ENCODE measurements at regions not wholly inside any gene's neighbourhood (a gene's known extent, or its start where the extent isn't known, plus 50 kb on each side); places are given as distances from the start of the nearest gene placed in this dataset.

DNA sequence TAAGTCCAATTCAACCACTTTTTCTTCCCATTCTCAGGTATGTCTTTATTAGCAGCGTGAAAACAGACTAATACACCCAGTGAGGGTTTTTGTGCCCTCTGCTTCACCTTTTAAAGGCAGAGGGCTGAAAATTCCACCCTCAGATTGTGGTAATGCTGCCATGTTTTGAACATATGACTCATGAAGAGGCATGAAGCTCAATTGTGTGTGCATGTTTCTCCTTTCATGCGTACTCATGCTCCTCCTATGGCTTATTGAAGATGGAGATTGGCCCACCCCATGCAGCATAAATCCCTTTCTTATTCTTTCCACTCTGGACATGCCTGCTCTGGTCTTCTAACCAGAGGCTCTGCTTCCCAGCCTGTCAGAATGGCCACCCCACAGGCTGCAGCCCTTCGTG, 168.0 kb upstream of the PRKCQ start:
- Mint-ChIP-seq H3K9me3 (peaks cover 8% of the 10 kb centered on the region), H3K36me3 (no peaks in the 10 kb centered on the region), H3K27me3 (ENCODE audit: insufficient read depth, low read depth) (peaks cover 6% of the 10 kb centered on the region), H3K4me1 (peaks cover 6% of the 10 kb centered on the region), H3K4me3 (no peak overlapping the region), H3K27ac (no peak overlapping the region)
- Histone ChIP-seq H3K4me1 (no peaks in the 10 kb centered on the region), H3K27ac (no peak overlapping the region), H2AFZ (replicated peaks) (no peak overlapping the region), H3K36me3 (no peaks in the 10 kb centered on the region), H3K9me3 (ENCODE audit: low read depth) (no peaks in the 10 kb centered on the region), H3K9ac (no peak overlapping the region), H3K27me3 (no peaks in the 10 kb centered on the region), H4K20me1 (ENCODE audit: low read depth) (no peaks in the 10 kb centered on the region), H3K4me2 (no peak overlapping the region), H3F3A (ENCODE audit: low read depth) (no peaks in the 10 kb centered on the region), H3K4me3 (no peak overlapping the region), H3K79me2 (ENCODE audit: low read depth) (no peaks in the 10 kb centered on the region)
- no peak for DNase-seq (ENCODE audit: low spot score)
- TF ChIP-seq EZH2 (IDR thresholded peaks at IDR 0.05) (no peak), EZH2phosphoT487 (IDR thresholded peaks at IDR 0.05) (no peak)
- TF ChIP-seq, protein P1, sequence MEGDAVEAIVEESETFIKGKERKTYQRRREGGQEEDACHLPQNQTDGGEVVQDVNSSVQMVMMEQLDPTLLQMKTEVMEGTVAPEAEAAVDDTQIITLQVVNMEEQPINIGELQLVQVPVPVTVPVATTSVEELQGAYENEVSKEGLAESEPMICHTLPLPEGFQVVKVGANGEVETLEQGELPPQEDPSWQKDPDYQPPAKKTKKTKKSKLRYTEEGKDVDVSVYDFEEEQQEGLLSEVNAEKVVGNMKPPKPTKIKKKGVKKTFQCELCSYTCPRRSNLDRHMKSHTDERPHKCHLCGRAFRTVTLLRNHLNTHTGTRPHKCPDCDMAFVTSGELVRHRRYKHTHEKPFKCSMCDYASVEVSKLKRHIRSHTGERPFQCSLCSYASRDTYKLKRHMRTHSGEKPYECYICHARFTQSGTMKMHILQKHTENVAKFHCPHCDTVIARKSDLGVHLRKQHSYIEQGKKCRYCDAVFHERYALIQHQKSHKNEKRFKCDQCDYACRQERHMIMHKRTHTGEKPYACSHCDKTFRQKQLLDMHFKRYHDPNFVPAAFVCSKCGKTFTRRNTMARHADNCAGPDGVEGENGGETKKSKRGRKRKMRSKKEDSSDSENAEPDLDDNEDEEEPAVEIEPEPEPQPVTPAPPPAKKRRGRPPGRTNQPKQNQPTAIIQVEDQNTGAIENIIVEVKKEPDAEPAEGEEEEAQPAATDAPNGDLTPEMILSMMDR (IDR thresholded peaks at IDR 0.05): no peak

DNA sequence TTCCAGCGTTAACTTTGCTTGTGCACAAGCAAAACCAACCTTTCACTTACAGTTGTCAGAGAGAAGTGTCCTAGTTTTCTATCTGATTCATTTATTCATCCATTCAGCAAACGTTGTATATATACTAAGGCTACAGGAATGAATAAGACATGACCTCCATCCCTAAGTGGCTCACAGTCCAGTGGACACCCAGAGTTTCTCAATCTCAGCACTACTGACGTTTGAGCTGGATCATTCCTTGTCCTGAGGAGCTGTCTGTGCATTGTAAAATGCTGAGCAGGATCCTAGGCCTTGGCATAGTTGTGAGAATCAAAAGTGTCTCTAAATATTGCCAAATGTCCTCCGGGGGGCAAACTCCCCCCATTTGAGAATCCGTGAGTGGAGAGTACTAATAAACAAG, 166.7 kb upstream of the PRKCQ start:
- no peaks in the 10 kb centered on the region for H3K36me3 ChIP-seq
- no peaks in the 10 kb centered on the region for H4K20me1 ChIP-seq (ENCODE audit: low read depth)
- H3K4me2 ChIP-seq: no peak overlapping the region
- H3K9me3 ChIP-seq (ENCODE audit: low read depth): no peaks in the 10 kb centered on the region
- no peak for DNase-seq (ENCODE audit: low spot score)
- no peaks in the 10 kb centered on the region for H3K79me2 ChIP-seq (ENCODE audit: low read depth)
- H3K9me3 Mint-ChIP-seq: peaks cover 8% of the 10 kb centered on the region
- H3K36me3 Mint-ChIP-seq: no peaks in the 10 kb centered on the region
- H3K4me1 ChIP-seq: no peaks in the 10 kb centered on the region
- no peak overlapping the region for H3K4me3 Mint-ChIP-seq
- no peaks in the 10 kb centered on the region for H3K27me3 ChIP-seq
- no peak overlapping the region for H3K9ac ChIP-seq
- TF ChIP-seq, protein P1 (IDR thresholded peaks at IDR 0.05): no peak
- no peak for TF ChIP-seq EZH2 (IDR thresholded peaks at IDR 0.05)
- TF ChIP-seq EZH2phosphoT487 (IDR thresholded peaks at IDR 0.05): no peak
- peaks cover 3% of the 10 kb centered on the region for H3K4me1 Mint-ChIP-seq
- no peaks in the 10 kb centered on the region for H3F3A ChIP-seq (ENCODE audit: low read depth)
- H2AFZ ChIP-seq (replicated peaks): no peak overlapping the region
- no peak overlapping the region for H3K4me3 ChIP-seq
- no peak overlapping the region for H3K27ac Mint-ChIP-seq
- no peak overlapping the region for H3K27ac ChIP-seq
- peaks cover 6% of the 10 kb centered on the region for H3K27me3 Mint-ChIP-seq (ENCODE audit: insufficient read depth, low read depth)

DNA sequence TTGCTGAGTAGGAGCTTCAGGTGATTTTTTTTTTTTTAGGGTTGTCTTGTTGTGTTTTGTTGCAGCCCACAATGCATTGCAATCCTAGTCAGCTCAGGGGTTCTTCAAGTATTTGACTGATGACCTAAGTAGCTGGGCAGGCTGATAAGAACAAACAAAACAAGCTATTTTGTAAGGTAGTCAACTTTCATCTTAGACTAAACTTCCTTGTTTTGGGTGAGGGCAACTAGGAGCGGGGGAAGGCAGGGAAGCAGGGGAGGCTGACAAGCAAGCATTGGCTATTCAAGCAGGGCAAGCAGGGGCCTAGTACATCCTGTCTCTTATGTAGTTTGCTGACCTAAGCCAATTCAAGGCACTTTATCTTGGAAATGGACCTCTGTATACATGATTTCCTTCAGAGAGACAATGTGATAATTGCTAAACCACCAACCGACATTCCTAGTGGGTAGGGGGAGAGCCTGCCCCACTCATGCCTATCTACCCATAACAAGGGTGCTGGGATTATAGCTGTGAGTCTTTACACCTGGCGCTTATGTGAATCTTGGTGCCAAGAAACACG, 163.3 kb upstream of the PRKCQ start:
- peaks cover 3% of the 10 kb centered on the region for H3K27me3 Mint-ChIP-seq (ENCODE audit: insufficient read depth, low read depth)
- no peaks in the 10 kb centered on the region for H3K9me3 Mint-ChIP-seq
- H3K9ac ChIP-seq: no peak overlapping the region
- no peak for DNase-seq (ENCODE audit: low spot score)
- H3K36me3 Mint-ChIP-seq: no peaks in the 10 kb centered on the region
- no peaks in the 10 kb centered on the region for H3F3A ChIP-seq (ENCODE audit: low read depth)
- H3K27ac Mint-ChIP-seq: no peak overlapping the region
- H3K27ac ChIP-seq: no peak overlapping the region
- H3K36me3 ChIP-seq: no peaks in the 10 kb centered on the region
- no peaks in the 10 kb centered on the region for H3K9me3 ChIP-seq (ENCODE audit: low read depth)
- H3K4me3 Mint-ChIP-seq: no peak overlapping the region
- H4K20me1 ChIP-seq (ENCODE audit: low read depth): no peaks in the 10 kb centered on the region
- TF ChIP-seq EZH2 (IDR thresholded peaks at IDR 0.05): no peak
- TF ChIP-seq EZH2phosphoT487 (IDR thresholded peaks at IDR 0.05): no peak
- TF ChIP-seq, protein P1 (IDR thresholded peaks at IDR 0.05): no peak
- no peak overlapping the region for H3K4me2 ChIP-seq
- H3K4me3 ChIP-seq: no peak overlapping the region
- H3K79me2 ChIP-seq (ENCODE audit: low read depth): no peaks in the 10 kb centered on the region
- H3K4me1 Mint-ChIP-seq: peaks cover 13% of the 10 kb centered on the region
- no peak overlapping the region for H2AFZ ChIP-seq (replicated peaks)
- H3K4me1 ChIP-seq: peaks cover 1% of the 10 kb centered on the region
- H3K27me3 ChIP-seq: no peaks in the 10 kb centered on the region

Data from neural progenitor cell (in vitro differentiated cells).